ENCODE measurements at regions not wholly inside any gene's neighbourhood (a gene's known extent, or its start where the extent isn't known, plus 50 kb on each side); places are given as distances from the start of the nearest gene placed in this dataset.

GRCh38 chr4:4704267-4704666, 155.2 kb upstream of the MSX1 start:
- no peak for DNase-seq (ENCODE audit: low spot score)
- TF ChIP-seq CTCF (IDR thresholded peaks at IDR 0.05; ENCODE audit: extremely low read depth, missing control alignments): no peak

- no peak for DNase-seq (ENCODE audit: low spot score)
- TF ChIP-seq CTCF (IDR thresholded peaks at IDR 0.05; ENCODE audit: extremely low read depth, missing control alignments): no peak
Measured at GRCh38 chr4:4697584-4697983, 155.7 kb upstream of the STX18 start.

GRCh38 chr4:4696530-4696929, 154.7 kb upstream of the STX18 start:
- DNase-seq (ENCODE audit: low spot score): no peak
- no peak for TF ChIP-seq CTCF (IDR thresholded peaks at IDR 0.05; ENCODE audit: extremely low read depth, missing control alignments)

GRCh38 chr4:4695497-4695896, 153.6 kb upstream of the STX18 start:
- DNase-seq (ENCODE audit: low spot score): no peak
- no peak for TF ChIP-seq CTCF (IDR thresholded peaks at IDR 0.05; ENCODE audit: extremely low read depth, missing control alignments)

GRCh38 chr4:4694827-4695226, 153.0 kb upstream of the STX18 start:
- no peak for DNase-seq (ENCODE audit: low spot score)
- no peak for TF ChIP-seq CTCF (IDR thresholded peaks at IDR 0.05; ENCODE audit: extremely low read depth, missing control alignments)

- no peak for DNase-seq (ENCODE audit: low spot score)
- TF ChIP-seq CTCF (IDR thresholded peaks at IDR 0.05; ENCODE audit: extremely low read depth, missing control alignments): no peak
Measured at GRCh38 chr4:4694296-4694772, 152.5 kb upstream of the STX18 start.

GRCh38 chr4:4693755-4694295, 152.0 kb upstream of the STX18 start:
- DNase-seq (ENCODE audit: low spot score): no peak
- no peak for TF ChIP-seq CTCF (IDR thresholded peaks at IDR 0.05; ENCODE audit: extremely low read depth, missing control alignments)

Data from GM20000 (cell line).